ENCODE measurements at regions not wholly inside any gene's neighbourhood (a gene's known extent, or its start where the extent isn't known, plus 50 kb on each side); places are given as distances from the start of the nearest gene placed in this dataset.

GRCh38 chr18:29307231-29307630, 1130.3 kb upstream of the CDH2 start:
- TF ChIP-seq CTCF (IDR thresholded peaks at IDR 0.05): no peak
- TF ChIP-seq POLR2A (IDR thresholded peaks at IDR 0.05): no peak

All from uterus (tissue), 2 donors.